H1 (cell line): ENCODE measurements at regions not wholly inside any gene's neighbourhood (a gene's known extent, or its start where the extent isn't known, plus 50 kb on each side); places are given as distances from the start of the nearest gene placed in this dataset.
"Not testable (repeated sequence)": the region's sequence is repeated elsewhere in the genome, so short reads cannot be mapped to it uniquely, and the experiment has no call there.

Experiments
- CREB1 ChIP-seq: IDR thresholded peaks from 2 replicates; pipeline ENCODE4 v1.6.1; 2012; ENCODE audit warnings: inconsistent platforms
- CTCF ChIP-seq, 3 experiments: IDR thresholded peaks; 1 replicate in 2 of 3; 2 replicates in 1 of 3; pipeline versions ENCODE4 v1.5.1 to v1.6.1; 2011; ENCODE audit warnings: low read length in 3 of 3, mild to moderate bottlenecking in 3 of 3, inconsistent platforms in 2 of 3, low read depth in 1 of 3, moderate library complexity in 1 of 3; ENCODE audit not compliant: insufficient read depth in 1 of 3; ENCODE audit errors: control extremely low read depth in 1 of 3
- EZH2 ChIP-seq: fragments of 200-600 bp; sonication (generic); IDR thresholded peaks from 2 replicates; pipeline ENCODE4 v1.7.1; 2012; ENCODE audit warnings: low read depth, mild to moderate bottlenecking, moderate library complexity, low read length, inconsistent platforms; ENCODE audit not compliant: severe bottlenecking
- GABPA ChIP-seq: IDR thresholded peaks from 2 replicates; pipeline ENCODE4 v1.6.1; 2011; ENCODE audit warnings: mild to moderate bottlenecking, low read length, moderate library complexity, borderline replicate concordance; ENCODE audit not compliant: insufficient read depth
- KDM1A ChIP-seq: fragments of 200-600, 300-600 bp; sonication (generic); IDR thresholded peaks from 2 replicates; pipeline ENCODE4 v1.7.1; 2016; ENCODE audit warnings: mild to moderate bottlenecking, low read length, borderline replicate concordance
- PHF8 ChIP-seq: fragments of 200-600 bp; sonication (generic); conservative IDR thresholded peaks from 2 replicates; pipeline ENCODE4 v1.7.1; 2012; ENCODE audit warnings: low read depth, mild to moderate bottlenecking, inconsistent platforms, low read length, moderate library complexity
- POLR2A ChIP-seq, 2 experiments: IDR thresholded peaks; 1 replicate in 1 of 2; 2 replicates in 1 of 2; pipeline ENCODE4 v1.6.1; 2011; ENCODE audit warnings: low read depth in 2 of 2, low read length in 2 of 2, mild to moderate bottlenecking in 2 of 2; ENCODE audit errors: control extremely low read depth in 1 of 2
- RAD21 ChIP-seq, 2 experiments: IDR thresholded peaks in 1 of 2; conservative IDR thresholded peaks in 1 of 2; 2 replicates each; pipeline ENCODE4 v1.6.1; 2011; ENCODE audit warnings: low read depth in 2 of 2, low read length in 2 of 2, improper control_type of control experiment in 1 of 2, inconsistent platforms in 1 of 2, mild to moderate bottlenecking in 1 of 2, moderate library complexity in 1 of 2
- RBBP5 ChIP-seq: IDR thresholded peaks from 2 replicates; pipeline ENCODE4 v1.7.1; 2012; ENCODE audit warnings: low read depth, mild to moderate bottlenecking, inconsistent platforms, low read length, moderate library complexity, borderline replicate concordance
- SP1 ChIP-seq: IDR thresholded peaks from 2 replicates; pipeline ENCODE4 v1.6.1; 2011; ENCODE audit warnings: low read depth, low read length
- SRF ChIP-seq: IDR thresholded peaks from 2 replicates; pipeline ENCODE4 v1.6.1; 2011; ENCODE audit warnings: mild to moderate bottlenecking, low read depth, low read length, moderate library complexity

GRCh38 chr21:9769718-9770690, 751.4 kb upstream of the TPTE start:
- TF ChIP-seq SP1; GABPA; CTCF (IDR thresholded peaks at IDR 0.05; ENCODE audit: control extremely low read depth in 1 of 3, insufficient read depth in 1 of 3, low read depth in 1 of 3, low read length in 3 of 3); CREB1; RAD21 (IDR thresholded peaks at IDR 0.05 in 1 of 2, conservative IDR thresholded peaks at IDR 0.05 in 1 of 2; ENCODE audit: low read depth in 2 of 2, low read length in 2 of 2); POLR2A (IDR thresholded peaks at IDR 0.05; ENCODE audit: control extremely low read depth in 1 of 2, low read depth in 2 of 2, low read length in 2 of 2); RBBP5; EZH2; PHF8; KDM1A; SRF: not testable (repeated sequence)
